Upper lobe of right lung (tissue), 1 donor: ENCODE measurements at regions not wholly inside any gene's neighbourhood (a gene's known extent, or its start where the extent isn't known, plus 50 kb on each side); places are given as distances from the start of the nearest gene placed in this dataset.
A peak's percentile ranks its signal among the peaks of the same experiment; 100 is the strongest.

ENCODE experiments used
- ATAC-seq: fragments of 200-7000 bp; cut with Tn5 transposase; one replicate; pipeline ENCODE4 v1.9.1; 2020; ENCODE audit warnings: mild to moderate bottlenecking, moderate library complexity
- DNase-seq: peaks from one replicate; pipeline ENCODE4 v3.0.0-alpha.2; 2020
- H3K27ac ChIP-seq: fragments of 200-600 bp; one replicate; pipeline ENCODE4 v1.8.0; 2022
- H3K27me3 ChIP-seq: fragments of 200-600 bp; one replicate; pipeline ENCODE4 v1.8.0; 2022; ENCODE audit warnings: mild to moderate bottlenecking
- H3K36me3 ChIP-seq: fragments of 200-600 bp; one replicate; pipeline ENCODE4 v1.8.0; 2022
- H3K4me1 ChIP-seq: fragments of 200-600 bp; one replicate; pipeline ENCODE4 v1.8.0; 2022
- H3K4me3 ChIP-seq: fragments of 200-600 bp; one replicate; pipeline ENCODE4 v1.8.0; 2022; ENCODE audit warnings: mild to moderate bottlenecking
- H3K9me3 ChIP-seq: fragments of 200-600 bp; one replicate; pipeline ENCODE4 v1.8.0; 2022
- CTCF ChIP-seq: fragments of 200-600 bp; IDR thresholded peaks from one replicate; pipeline ENCODE4 v1.8.0; 2022; ENCODE audit warnings: antibody characterized with exemption
- intact Hi-C: fragments of 100-400 bp; cut with DNase I; formaldehyde crosslinking; loops from one replicate; pipeline ENCODE4 v1.11.0; 2022
- donor health status: DM: no; HTN: yes; CAD: no; lungs with severe emphysema.

GRCh38 chr4:3372933-3373465 is 68.8 kb upstream of the HGFAC start:
- peak; percentile 92 for DNase-seq
- TF ChIP-seq CTCF = no peak
- intact Hi-C loops = no loop called here

GRCh38 chr4:3373468-3373867 is 68.3 kb upstream of the HGFAC start:
- DNase-seq = no peak
- intact Hi-C loops = no loop called here
- no peak for ATAC-seq
- no peaks in the 10 kb centered on the region for H3K36me3 ChIP-seq
- H3K27me3 ChIP-seq = no peaks in the 10 kb centered on the region
- H3K27ac ChIP-seq = peak overlapping the region; percentile 58
- peaks cover 38% of the 10 kb centered on the region for H3K4me1 ChIP-seq
- no peak for TF ChIP-seq CTCF
- H3K9me3 ChIP-seq = no peaks in the 10 kb centered on the region
- H3K4me3 ChIP-seq = no peak overlapping the region

More at GRCh38 chr4:3372933-3373465, 68.8 kb upstream of the HGFAC start:
- peak; percentile 91 for ATAC-seq
- H3K4me1 ChIP-seq = peaks cover 38% of the 10 kb centered on the region
- H3K27ac ChIP-seq = peak overlapping the region; percentile 58
- no peaks in the 10 kb centered on the region for H3K9me3 ChIP-seq
- H3K36me3 ChIP-seq = no peaks in the 10 kb centered on the region
- H3K4me3 ChIP-seq = no peak overlapping the region
- H3K27me3 ChIP-seq = no peaks in the 10 kb centered on the region

GRCh38 chr4:3374011-3374645 is 67.6 kb upstream of the HGFAC start:
- intact Hi-C loops = no loop called here
- no peak overlapping the region for H3K4me3 ChIP-seq
- no peaks in the 10 kb centered on the region for H3K9me3 ChIP-seq
- no peaks in the 10 kb centered on the region for H3K27me3 ChIP-seq
- no peak for TF ChIP-seq CTCF
- H3K4me1 ChIP-seq = peaks cover 34% of the 10 kb centered on the region
- DNase-seq (no peak), ATAC-seq (no peak)
- no peaks in the 10 kb centered on the region for H3K36me3 ChIP-seq
- no peak overlapping the region for H3K27ac ChIP-seq

DNA sequence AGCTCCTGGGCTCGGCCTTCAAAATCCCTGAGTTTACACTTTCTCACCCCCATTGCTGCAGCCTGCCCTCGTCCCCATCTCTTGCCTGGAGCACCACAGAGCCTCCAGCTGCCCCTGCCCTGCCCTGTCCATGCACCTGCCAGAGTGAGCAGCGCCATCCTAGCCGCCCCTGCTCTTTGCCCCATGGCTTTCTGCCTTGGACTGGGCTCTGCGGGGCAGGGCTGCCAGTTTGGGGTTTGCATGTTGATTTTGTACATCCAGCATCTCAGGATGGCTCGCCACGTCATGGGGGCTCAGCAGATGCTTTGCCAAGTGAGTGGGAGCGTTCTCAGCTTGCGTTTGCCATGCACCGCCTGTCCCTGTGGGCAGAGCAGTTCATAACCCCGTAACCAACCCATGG is 67.1 kb upstream of the HGFAC start:
- Histone ChIP-seq H3K9me3 (no peaks in the 10 kb centered on the region), H3K36me3 (no peaks in the 10 kb centered on the region), H3K27ac (no peak overlapping the region), H3K27me3 (no peaks in the 10 kb centered on the region), H3K4me3 (no peak overlapping the region), H3K4me1 (peaks cover 28% of the 10 kb centered on the region)
- TF ChIP-seq CTCF = no peak
- ATAC-seq (no peak), DNase-seq (peak; percentile 58)
- intact Hi-C loops = no loop called here

DNA sequence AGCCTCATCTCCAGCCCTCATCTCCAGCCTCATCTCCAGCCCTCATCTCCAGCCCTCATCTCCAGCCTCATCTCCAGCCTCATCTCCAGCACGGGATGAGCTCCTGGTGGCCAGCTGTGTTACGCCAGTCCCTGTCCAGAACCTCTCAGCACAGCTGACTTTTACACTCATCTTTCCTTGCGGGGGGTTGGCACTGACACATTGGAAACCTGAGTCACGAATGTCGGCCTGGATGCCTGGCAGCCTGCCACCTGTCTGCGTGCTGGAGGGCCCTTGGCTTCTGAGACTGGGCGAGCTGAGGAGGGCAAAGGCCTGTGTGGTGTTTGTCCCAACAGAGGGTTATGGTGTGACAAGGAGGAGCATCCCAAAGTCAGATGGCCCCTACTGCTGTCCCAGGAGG is 66.1 kb upstream of the HGFAC start:
- no peak overlapping the region for H3K4me3 ChIP-seq
- H3K4me1 ChIP-seq = peaks cover 20% of the 10 kb centered on the region
- intact Hi-C loops = no loop called here
- no peaks in the 10 kb centered on the region for H3K36me3 ChIP-seq
- TF ChIP-seq CTCF = no peak
- no peak overlapping the region for H3K27ac ChIP-seq
- ATAC-seq = no peak
- no peaks in the 10 kb centered on the region for H3K9me3 ChIP-seq
- no peak for DNase-seq
- no peaks in the 10 kb centered on the region for H3K27me3 ChIP-seq
